Hematopoietic multipotent progenitor cell treated with erythropoietin and hydrocortisone succinate and interleukin-3 and kit ligand, for 17 days (in vitro differentiated cells): ENCODE measurements at regions not wholly inside any gene's neighbourhood (a gene's known extent, or its start where the extent isn't known, plus 50 kb on each side); places are given as distances from the start of the nearest gene placed in this dataset.
A peak's percentile ranks its signal among the peaks of the same experiment; 100 is the strongest.

Experiments used
- DNase-seq: peaks from one replicate; pipeline ENCODE4 v3.0.0-alpha.2; 2015; ENCODE audit warnings: low spot score

GRCh38 chr14:65794674-65795279, 382.2 kb downstream of the FUT8 start:
- no peak for DNase-seq

- DNase-seq = no peak
Observed at GRCh38 chr14:65798216-65798615, 385.7 kb downstream of the FUT8 start.

- no peak for DNase-seq
Observed at GRCh38 chr14:65800694-65801093, 388.2 kb downstream of the FUT8 start.

GRCh38 chr14:65802196-65802595, 389.7 kb downstream of the FUT8 start:
- no peak for DNase-seq

GRCh38 chr14:65803885-65804284, 391.4 kb downstream of the FUT8 start:
- DNase-seq = no peak

- no peak for DNase-seq
Observed at GRCh38 chr14:65804439-65805112, 392.0 kb downstream of the FUT8 start.

- no peak for DNase-seq
Observed at GRCh38 chr14:65805113-65805473, 392.6 kb downstream of the FUT8 start.

GRCh38 chr14:65808390-65808789, 395.9 kb downstream of the FUT8 start:
- DNase-seq = no peak

- DNase-seq = no peak
Observed at GRCh38 chr14:65810322-65810721, 397.8 kb downstream of the FUT8 start.

- no peak for DNase-seq
Observed at GRCh38 chr14:65813760-65814384, 401.3 kb downstream of the FUT8 start.

- no peak for DNase-seq
Observed at GRCh38 chr14:65815127-65815526, 402.6 kb downstream of the FUT8 start.

- no peak for DNase-seq
Observed at GRCh38 chr14:65817011-65817410, 404.5 kb downstream of the FUT8 start.

- no peak for DNase-seq
Observed at GRCh38 chr14:65819569-65819968, 407.0 kb downstream of the FUT8 start.

- DNase-seq = no peak
Observed at GRCh38 chr14:65821224-65821753, 408.8 kb downstream of the FUT8 start.

GRCh38 chr14:65824285-65824977, 411.9 kb downstream of the FUT8 start:
- DNase-seq = peak; percentile 59

- no peak for DNase-seq
Observed at GRCh38 chr14:65824978-65825299, 412.4 kb downstream of the FUT8 start.

- DNase-seq = no peak
Observed at GRCh38 chr14:65826946-65827345, 414.4 kb downstream of the FUT8 start.

GRCh38 chr14:65827520-65827919, 415.0 kb downstream of the FUT8 start:
- no peak for DNase-seq

GRCh38 chr14:65828396-65828795, 415.9 kb downstream of the FUT8 start:
- no peak for DNase-seq

- no peak for DNase-seq
Observed at GRCh38 chr14:65832431-65833266, 420.1 kb downstream of the FUT8 start.

GRCh38 chr14:65833267-65833880, 420.8 kb downstream of the FUT8 start:
- DNase-seq = no peak

- no peak for DNase-seq
Observed at GRCh38 chr14:65834051-65834450, 421.5 kb downstream of the FUT8 start.
